Panc1 (cell line): ENCODE measurements at regions not wholly inside any gene's neighbourhood (a gene's known extent, or its start where the extent isn't known, plus 50 kb on each side); places are given as distances from the start of the nearest gene placed in this dataset.

ENCODE experiments used
- ATAC-seq: fragments of 200-7000 bp; cut with Tn5 transposase; 2 replicates; pipeline ENCODE4 v1.9.1; 2020; ENCODE audit warnings: mild to moderate bottlenecking, moderate library complexity
- BruUV-seq: library from RNA; stranded (reverse); fragments of 400-500 nt; replicated peaks from 2 replicates; lab custom pipeline; 2021; lab: Mats Ljungman, UMichigan
- CTCF ChIA-PET: fragments of 300-600 bp; sonication (Branson Sonifier 250); formaldehyde crosslinking; loops from one replicate; lab custom pipeline; 2022; ENCODE audit warnings: antibody characterized with exemption; lab: Charles Lee
- POLR2A ChIA-PET: fragments of 300-600 bp; sonication (Branson Sonifier 250); formaldehyde crosslinking; loops from one replicate; lab custom pipeline; 2022; ENCODE audit warnings: antibody characterized with exemption; lab: Charles Lee
- DNase-seq: peaks from one replicate; pipeline ENCODE4 v3.0.0-alpha.2; 2010; ENCODE audit warnings: low read depth, low spot score
- H3K27ac ChIP-seq: 2 replicates; pipeline ENCODE4 v1.5.1; 2011; ENCODE audit warnings: mild to moderate bottlenecking, low read length, inconsistent platforms
- H3K27me3 ChIP-seq: fragments of 200-500 bp; sonication (Bioruptor generic); 2 replicates; pipeline ENCODE4 v1.6.0; 2014; ENCODE audit warnings: low read length, inconsistent platforms; ENCODE audit not compliant: control insufficient read depth, insufficient read depth
- H3K36me3 ChIP-seq: fragments of 200-500 bp; sonication (Bioruptor generic); 2 replicates; pipeline ENCODE4 v1.5.1; 2014; ENCODE audit warnings: inconsistent platforms, mild to moderate bottlenecking, low read length, moderate library complexity; ENCODE audit not compliant: control insufficient read depth, insufficient read depth
- H3K4me1 ChIP-seq: 2 replicates; pipeline ENCODE4 v1.5.1; 2011; ENCODE audit warnings: inconsistent platforms, mild to moderate bottlenecking, low read length, moderate library complexity; ENCODE audit not compliant: control insufficient read depth, insufficient read depth
- H3K4me3 ChIP-seq, 2 experiments: 2 replicates each; pipeline ENCODE4 v1.5.1; 2011 to 2012; ENCODE audit warnings: low read depth in 2 of 2, low read length in 2 of 2, mild to moderate bottlenecking in 2 of 2, inconsistent platforms in 1 of 2, moderate library complexity in 1 of 2
- H3K9me3 ChIP-seq: fragments of 200-500 bp; sonication (Bioruptor generic); 2 replicates; pipeline ENCODE4 v1.5.1; 2014; ENCODE audit warnings: low read depth, mild to moderate bottlenecking, inconsistent platforms, low read length, moderate library complexity; ENCODE audit not compliant: control insufficient read depth, insufficient read depth
- CTCF ChIP-seq: fragments of 450-650 bp; IDR thresholded peaks from 2 replicates; pipeline ENCODE4 v1.5.1; 2017; ENCODE audit warnings: mild to moderate bottlenecking
- POLR2AphosphoS5 ChIP-seq: IDR thresholded peaks from 2 replicates; pipeline ENCODE4 v1.6.1; 2012; ENCODE audit warnings: mild to moderate bottlenecking, low read depth, low read length, moderate library complexity
- REST ChIP-seq, 2 experiments: IDR thresholded peaks; 2 replicates each; pipeline ENCODE4 v1.6.1; 2011 to 2012; ENCODE audit warnings: low read depth in 2 of 2, control low read depth in 1 of 2, low read length in 1 of 2, mild to moderate bottlenecking in 1 of 2, moderate library complexity in 1 of 2; ENCODE audit not compliant: insufficient read depth in 1 of 2
- SIN3A ChIP-seq: IDR thresholded peaks from 2 replicates; pipeline ENCODE4 v1.6.1; 2012; ENCODE audit warnings: low read depth, mild to moderate bottlenecking, low read length, moderate library complexity, borderline replicate concordance; ENCODE audit not compliant: insufficient read depth
- TCF7L2 ChIP-seq: IDR thresholded peaks from 2 replicates; pipeline ENCODE4 v1.6.1; 2011; ENCODE audit warnings: mild to moderate bottlenecking, low read depth, low read length, inconsistent platforms
- in situ Hi-C: cut with HindIII; loops from 2 replicates; pipeline ENCODE4 v1.10.0; 2016; ENCODE audit warnings: low sequenced_read_pairs, low pct_unique_long_range_greater_than_20kb
- intact Hi-C: fragments of 100-400 bp; cut with micrococcal nuclease; formaldehyde crosslinking; loops from one replicate; pipeline ENCODE4 v1.10.0; 2022; ENCODE audit not compliant: unreplicated experiment

GRCh38 chr14:89085231-89085731, 260.8 kb downstream of the TTC8 start:
- Histone ChIP-seq H3K4me3 (no peak overlapping the region), H3K4me1 (no peaks in the 10 kb centered on the region), H3K27me3 (no peaks in the 10 kb centered on the region), H3K36me3 (no peaks in the 10 kb centered on the region), H3K27ac (no peak overlapping the region), H3K9me3 (no peaks in the 10 kb centered on the region)
- no peak for TF ChIP-seq TCF7L2
- no peak for TF ChIP-seq SIN3A
- no peak for TF ChIP-seq REST (IDR thresholded peaks at IDR 0.05; ENCODE audit: insufficient read depth in 1 of 2, low read depth in 2 of 2, low read length in 1 of 2)
- no peak for TF ChIP-seq POLR2AphosphoS5
- TF ChIP-seq CTCF = no peak
- ATAC-seq (no peak), DNase-seq (no peak)
- ChIA-PET POLR2A (no interaction called here), CTCF (no interaction called here)
- BruUV-seq = no TSS peak
- in situ Hi-C loops = no loop called here
- intact Hi-C loops = no loop called here

- POLR2A ChIA-PET = no interaction called here
Measured at GRCh38 chr14:89085737-89086382, 261.4 kb downstream of the TTC8 start.

More at GRCh38 chr14:89085737-89086382, 261.4 kb downstream of the TTC8 start:
- Histone ChIP-seq H3K27ac (no peak overlapping the region), H3K4me1 (no peaks in the 10 kb centered on the region), H3K36me3 (no peaks in the 10 kb centered on the region), H3K4me3 (no peak overlapping the region), H3K9me3 (no peaks in the 10 kb centered on the region), H3K27me3 (no peaks in the 10 kb centered on the region)
- ATAC-seq (no peak), DNase-seq (no peak)
- CTCF ChIA-PET = no interaction called here
- in situ Hi-C loops (no loop called here), intact Hi-C loops (no loop called here)
- no peak for TF ChIP-seq TCF7L2
- no peak for TF ChIP-seq REST (IDR thresholded peaks at IDR 0.05; ENCODE audit: insufficient read depth in 1 of 2, low read depth in 2 of 2, low read length in 1 of 2)
- no peak for TF ChIP-seq SIN3A
- TF ChIP-seq CTCF = no peak
- TF ChIP-seq POLR2AphosphoS5 = no peak
- no TSS peak for BruUV-seq
